Spleen (tissue), 7 donors: ENCODE measurements at regions not wholly inside any gene's neighbourhood (a gene's known extent, or its start where the extent isn't known, plus 50 kb on each side); places are given as distances from the start of the nearest gene placed in this dataset.

ENCODE experiments used
- CTCF ChIP-seq, 11 experiments: fragments of 200-600 bp in 7 of 11; fragments of 450-650 bp in 4 of 11; sonication (generic) in 4 of 11; IDR thresholded peaks in 8 of 11; conservative IDR thresholded peaks in 3 of 11; 1 replicate in 7 of 11; 2 replicates in 4 of 11; pipeline versions ENCODE4 v1.4.0 to v1.8.0; 2016 to 2021; ENCODE audit warnings: antibody characterized with exemption in 11 of 11, inconsistent platforms in 4 of 11, mild to moderate bottlenecking in 1 of 11
- POLR2A ChIP-seq, 3 donors: fragments of 450-650 bp; IDR thresholded peaks; one replicate each; pipeline ENCODE4 v1.5.1; 2017; ENCODE audit warnings: antibody characterized with exemption in 3 of 3, mild to moderate bottlenecking in 1 of 3
- POLR2AphosphoS5 ChIP-seq, 3 donors: sonication (generic); formaldehyde crosslinking; IDR thresholded peaks; one replicate each; pipeline ENCODE4 v1.5.1; 2017; ENCODE audit warnings: antibody characterized with exemption in 3 of 3
- donor health status: DM: no; HTN: no; CAD: no; lungs with moderate emphysema.
- donor health status: DM: no; HTN: no; CAD: no.
- donor health status: DM: no; HTN: no; CAD: no.

- TF ChIP-seq CTCF (IDR thresholded peaks at IDR 0.05 in 8 of 11, conservative IDR thresholded peaks at IDR 0.05 in 3 of 11) (no peak), POLR2A (IDR thresholded peaks at IDR 0.05) (no peak), POLR2AphosphoS5 (IDR thresholded peaks at IDR 0.05) (no peak)
Measured at GRCh38 chr2:78757191-78757590, 268.3 kb upstream of the REG3G start.
